ENCODE measurements at regions not wholly inside any gene's neighbourhood (a gene's known extent, or its start where the extent isn't known, plus 50 kb on each side); places are given as distances from the start of the nearest gene placed in this dataset.
"Not testable (repeated sequence)": the region's sequence is repeated elsewhere in the genome, so short reads cannot be mapped to it uniquely, and the experiment has no call there.

DNA sequence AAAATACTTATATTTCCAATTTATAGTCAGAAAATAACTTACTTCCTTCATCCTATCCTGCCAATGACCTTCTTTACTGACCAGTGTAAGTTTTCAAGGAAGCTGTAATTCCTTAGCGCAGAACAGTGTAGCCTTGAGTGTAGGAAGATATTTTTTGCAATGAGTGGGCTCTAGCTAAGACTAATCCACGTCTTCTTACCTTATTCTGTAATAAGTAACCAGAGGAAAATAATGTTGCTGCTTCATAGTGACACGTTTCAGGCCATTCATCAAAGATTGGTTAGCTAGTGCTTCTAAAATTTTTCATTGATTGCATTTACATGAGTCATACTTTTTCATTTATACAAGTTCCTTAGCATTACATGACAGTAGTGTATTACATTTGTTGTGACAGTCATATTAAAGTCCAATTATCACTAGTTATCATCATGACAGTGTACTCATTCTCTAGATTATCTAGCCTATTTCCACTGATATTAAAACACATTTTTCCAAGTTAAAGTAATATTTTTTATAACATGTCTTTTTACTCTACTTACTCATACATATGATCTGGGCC is 403.8 kb upstream of the EPHA3 start:
- DNase-seq: no peak

DNA sequence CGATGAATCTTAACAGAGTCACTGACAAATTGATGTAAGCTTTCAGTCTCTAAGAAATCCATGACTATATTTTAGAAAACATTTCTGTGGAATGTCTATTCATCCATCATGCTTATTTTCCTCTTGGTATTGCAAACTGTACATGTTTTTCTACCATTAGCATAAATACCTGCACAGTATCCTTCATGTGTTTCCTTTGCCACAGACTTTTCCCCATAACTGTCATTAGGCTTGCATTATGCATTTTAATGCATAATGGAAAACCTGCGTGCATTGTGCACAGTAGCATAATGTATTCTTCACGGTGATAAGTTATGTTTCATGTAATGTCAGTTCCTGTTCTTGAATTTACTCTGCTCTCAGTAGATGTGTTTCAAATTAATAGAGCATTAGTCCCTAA is 403.1 kb upstream of the EPHA3 start:
- DNase-seq: no peak

DNA sequence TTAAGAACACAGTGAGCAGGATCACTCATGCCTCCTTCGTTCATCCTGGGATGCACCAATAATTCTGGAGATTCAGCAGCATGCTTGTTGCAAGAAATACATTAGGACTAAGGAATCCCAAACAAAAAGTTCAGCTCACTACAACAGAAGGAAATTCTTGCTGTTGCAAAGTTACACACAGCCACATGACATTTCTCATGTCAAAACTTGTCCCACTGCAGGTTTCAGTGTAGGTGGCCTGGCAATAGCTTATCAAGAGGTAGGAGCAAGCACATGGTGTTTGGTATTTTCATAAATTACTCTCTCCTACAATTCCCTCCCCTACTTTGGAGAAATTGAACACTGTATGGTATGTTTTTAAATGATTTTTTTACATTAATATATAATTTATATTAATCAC is 399.6 kb upstream of the EPHA3 start:
- no peak for DNase-seq

DNA sequence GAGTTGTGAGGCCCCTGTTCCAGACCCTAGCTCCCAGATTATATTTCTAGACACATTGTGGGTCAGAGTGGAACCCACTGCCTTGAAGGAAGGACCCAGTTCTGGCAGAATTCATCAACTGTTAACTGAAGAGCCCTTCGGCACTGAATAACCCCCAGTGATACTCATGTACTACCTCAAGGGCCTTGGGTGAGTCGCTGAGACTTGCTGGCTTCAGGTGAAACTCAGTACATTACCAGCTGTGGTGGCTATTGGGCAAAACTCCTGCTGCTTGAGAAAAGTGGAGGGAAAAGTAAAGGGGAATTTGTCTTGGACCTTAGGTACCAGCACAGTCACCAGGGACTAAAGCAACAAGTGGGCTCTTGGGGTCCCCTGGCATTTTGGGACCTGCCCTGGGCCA is 394.9 kb upstream of the EPHA3 start:
- no peak for DNase-seq

DNA sequence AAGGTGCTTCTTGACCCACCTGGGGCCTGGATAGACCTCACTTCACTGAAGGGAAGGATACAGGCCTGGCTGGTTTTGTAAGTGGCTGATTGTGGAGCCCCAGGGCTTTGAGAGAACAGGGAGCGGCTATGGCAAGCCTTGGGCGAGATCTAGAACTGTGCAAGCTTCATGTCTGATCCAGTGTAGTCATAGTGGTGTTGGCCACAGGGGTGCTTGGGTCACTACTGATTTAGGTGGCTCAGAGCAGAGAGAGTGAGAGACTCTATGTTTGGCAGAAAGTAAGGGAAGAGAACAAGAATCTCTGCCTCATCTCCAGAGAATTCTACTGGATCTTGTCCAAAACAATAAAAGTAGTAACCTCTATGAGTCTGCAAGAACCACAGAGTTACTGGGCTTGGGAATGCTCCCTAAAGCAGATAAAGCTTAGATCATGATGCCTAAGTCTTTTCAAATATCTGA is 394.2 kb upstream of the EPHA3 start:
- DNase-seq: no peak

DNA sequence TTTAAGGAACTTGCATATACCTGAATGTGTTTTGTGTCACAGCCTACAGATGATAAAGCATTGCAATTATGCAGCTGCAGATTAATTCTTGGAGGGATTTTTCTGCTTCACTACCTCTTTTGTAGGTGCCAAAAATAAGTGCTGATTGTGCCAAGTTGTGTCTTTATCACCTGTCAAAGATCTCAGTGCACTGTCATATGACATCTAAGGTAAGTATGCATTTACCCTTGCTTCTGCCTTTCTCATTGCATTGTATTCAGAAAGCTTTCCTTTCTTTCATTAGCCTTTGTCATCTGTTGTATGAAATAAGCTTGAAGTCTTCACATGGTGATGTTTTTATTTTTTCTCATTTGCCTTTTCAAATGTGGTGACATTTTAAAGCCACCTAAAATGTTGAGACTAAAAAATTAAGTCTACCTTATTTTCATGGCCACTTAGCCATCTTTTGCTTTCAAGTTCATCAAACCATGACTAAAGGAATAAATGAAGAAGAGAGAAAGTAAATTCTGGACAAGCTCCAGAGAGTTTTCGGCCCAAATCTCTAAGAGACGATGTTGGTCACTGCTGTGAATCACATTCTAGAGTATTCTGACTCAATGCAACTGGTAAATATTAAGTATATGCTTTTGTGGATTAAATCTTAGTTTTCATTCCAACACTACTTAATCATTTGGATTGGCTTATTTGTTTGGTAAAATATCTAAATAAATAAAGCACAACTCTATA is 381.8 kb upstream of the EPHA3 start:
- DNase-seq: no peak

DNA sequence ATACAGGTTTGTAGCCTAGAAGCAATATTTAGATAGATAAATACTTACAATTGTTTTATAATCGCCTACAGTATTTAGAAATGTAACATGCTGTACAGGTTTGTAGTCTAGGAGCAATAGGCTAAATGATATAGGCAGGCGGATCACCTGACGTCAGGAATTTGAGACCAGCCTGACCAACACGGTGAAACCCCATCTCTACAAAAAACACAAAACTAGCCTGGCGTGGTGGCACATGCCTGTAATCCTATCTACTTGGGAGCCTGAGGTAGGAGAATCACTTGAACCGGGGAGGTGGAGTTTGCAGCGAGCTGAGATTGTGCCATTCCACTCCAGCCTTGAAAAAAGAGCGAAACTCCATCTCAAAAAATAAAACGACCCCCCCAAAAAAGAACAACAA is 375.2 kb upstream of the EPHA3 start:
- no peak for DNase-seq

DNA sequence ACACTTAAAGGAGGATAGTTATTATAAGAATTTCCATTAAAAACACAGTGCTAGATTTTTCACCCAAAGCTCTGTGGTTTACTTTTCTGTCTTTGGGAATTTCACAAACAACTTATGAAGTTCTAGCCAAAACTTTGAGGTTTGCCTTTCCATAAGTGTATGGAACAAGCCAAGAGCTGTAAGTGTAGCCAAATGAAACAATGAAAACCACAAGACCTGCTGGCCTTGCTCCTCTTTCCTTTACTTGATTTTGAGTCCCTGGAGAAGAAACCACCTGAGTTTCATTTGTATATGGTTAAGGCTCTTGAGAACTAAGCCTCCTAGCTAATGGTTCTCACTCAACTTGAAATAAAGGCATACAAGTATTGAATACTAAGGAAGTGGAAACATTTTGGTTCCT is 365.3 kb upstream of the EPHA3 start:
- no peak for DNase-seq

DNA sequence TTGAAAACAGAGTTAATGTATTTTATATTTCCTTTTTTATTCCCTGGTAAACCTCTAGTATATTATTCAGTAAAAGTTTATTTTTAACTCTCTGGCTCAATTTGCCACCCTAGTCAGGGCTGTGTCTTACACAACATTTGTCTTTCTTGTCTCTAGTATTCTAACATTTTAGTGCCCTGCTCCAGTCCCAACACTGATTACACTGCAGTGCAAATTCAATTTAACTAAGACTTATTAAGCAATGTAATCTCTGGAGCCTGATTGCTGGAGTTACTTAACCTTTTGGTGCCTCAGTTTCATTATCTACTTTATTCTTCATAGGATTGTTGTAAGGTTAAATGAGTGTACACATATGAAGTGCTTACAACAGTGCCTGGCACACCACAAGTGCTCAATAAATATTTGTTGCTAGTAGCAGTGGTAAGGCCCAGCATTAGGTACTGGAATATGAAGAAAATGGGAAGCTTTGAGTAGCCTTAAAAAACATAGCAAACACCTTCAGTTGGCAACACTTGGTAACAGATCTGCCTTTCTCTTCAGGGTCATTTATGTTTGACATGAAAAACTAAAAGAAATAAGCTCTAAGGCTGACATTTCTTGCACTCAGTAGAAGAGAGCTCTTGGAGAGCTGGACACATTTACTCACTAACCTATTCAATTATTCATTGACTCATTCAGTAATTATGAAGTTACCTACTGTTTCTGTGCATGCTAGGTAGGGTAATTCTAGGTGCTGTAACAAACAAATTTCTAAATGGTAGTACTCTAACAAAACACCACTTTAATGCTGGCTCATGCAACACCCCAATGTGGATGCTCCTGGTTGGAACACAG is 364.5 kb upstream of the EPHA3 start:
- DNase-seq: no peak

DNA sequence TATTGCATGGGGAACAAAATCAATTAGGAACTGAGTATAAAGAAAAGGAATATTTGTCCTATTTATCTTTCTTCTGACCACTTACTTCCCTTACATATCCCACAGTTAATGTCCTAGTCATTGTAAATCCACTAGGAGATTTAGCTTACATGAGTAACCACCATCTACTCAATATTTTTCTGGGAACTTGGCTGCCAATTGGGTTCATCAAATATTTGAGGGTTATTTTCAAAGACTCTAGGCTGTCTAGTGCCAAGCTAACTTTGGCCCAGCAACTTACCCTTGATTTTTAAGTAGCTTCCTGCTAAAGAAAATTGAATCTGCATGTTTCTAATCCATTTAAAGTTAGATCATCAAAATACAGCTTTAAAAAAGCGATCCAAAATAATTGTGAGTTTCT is 362.5 kb upstream of the EPHA3 start:
- DNase-seq: no peak

DNA sequence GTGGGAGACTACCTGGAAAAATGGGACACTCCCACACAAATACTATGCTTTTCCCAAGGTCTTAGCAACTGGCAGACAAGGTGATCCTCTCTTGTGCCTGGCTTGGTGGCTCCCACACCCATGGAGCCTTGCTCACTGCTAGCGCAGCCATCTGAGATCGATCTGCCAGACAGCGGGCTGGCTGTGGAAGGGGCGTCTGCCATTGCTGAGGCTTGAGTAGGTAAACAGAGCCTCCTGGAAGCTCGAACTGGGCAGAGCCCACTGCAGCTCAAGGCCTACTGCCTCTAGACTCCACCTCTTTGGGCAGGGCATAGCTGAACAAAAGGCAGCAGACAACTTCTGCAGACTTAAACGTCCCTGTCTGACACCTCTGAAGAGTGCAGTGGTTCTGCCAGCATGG is 360.3 kb upstream of the EPHA3 start:
- not testable (repeated sequence) for DNase-seq

DNA sequence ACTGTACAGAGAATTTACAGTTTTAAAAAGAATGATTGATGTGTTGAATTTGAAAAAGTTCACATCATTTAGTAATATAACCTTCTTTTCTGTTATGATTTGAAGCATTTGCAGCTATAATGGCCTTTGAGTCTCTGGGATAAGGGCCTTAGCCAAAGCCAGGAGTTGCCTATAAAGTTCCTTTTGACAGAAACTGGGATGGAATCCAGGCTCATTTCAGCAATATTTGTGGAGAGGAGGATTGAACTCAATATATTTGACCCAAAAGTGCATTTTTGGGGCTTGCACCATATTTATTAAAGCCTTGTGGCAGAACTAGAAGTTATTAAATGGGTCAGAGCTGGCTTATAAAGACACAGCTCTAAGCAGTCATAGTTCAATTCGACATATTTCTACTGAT is 348.7 kb upstream of the EPHA3 start:
- DNase-seq: no peak

DNA sequence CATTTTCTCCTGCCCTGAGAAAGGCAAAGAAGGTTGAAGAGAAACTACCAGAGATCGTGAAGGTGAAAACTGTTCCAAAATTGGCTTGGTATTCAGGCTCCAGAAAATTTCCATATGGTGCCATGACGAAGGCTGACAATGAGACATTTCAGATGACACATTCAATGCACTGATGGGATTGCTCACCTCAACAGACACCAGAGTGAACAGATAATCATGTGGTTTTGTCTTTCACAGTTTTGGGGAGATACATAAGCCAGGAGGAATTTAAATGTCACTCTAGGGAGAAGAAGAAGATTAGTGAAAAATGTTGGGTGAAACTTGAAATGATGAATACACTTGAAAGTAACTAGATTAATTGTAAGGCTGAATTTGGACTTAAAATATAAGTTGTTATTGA is 339.7 kb upstream of the EPHA3 start:
- DNase-seq: no peak

DNA sequence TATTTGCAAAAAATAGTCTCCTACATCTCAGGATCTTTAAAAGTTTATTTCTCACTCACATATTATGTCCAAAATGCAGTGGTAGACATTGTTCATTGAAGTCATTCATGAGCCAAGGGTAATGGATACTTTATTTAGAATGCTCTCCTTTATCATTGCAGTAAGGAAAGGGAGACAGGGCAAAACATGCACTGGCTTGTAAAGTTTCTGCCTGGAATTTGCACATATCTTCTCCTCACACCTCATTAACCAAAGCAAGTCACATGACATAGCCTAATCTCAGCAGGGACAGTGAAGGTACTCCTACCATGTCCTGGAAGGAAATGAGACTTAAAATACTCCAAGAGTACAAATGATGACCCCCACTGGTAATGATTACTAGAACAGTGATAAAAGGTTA is 333.7 kb upstream of the EPHA3 start:
- no peak for DNase-seq

DNA sequence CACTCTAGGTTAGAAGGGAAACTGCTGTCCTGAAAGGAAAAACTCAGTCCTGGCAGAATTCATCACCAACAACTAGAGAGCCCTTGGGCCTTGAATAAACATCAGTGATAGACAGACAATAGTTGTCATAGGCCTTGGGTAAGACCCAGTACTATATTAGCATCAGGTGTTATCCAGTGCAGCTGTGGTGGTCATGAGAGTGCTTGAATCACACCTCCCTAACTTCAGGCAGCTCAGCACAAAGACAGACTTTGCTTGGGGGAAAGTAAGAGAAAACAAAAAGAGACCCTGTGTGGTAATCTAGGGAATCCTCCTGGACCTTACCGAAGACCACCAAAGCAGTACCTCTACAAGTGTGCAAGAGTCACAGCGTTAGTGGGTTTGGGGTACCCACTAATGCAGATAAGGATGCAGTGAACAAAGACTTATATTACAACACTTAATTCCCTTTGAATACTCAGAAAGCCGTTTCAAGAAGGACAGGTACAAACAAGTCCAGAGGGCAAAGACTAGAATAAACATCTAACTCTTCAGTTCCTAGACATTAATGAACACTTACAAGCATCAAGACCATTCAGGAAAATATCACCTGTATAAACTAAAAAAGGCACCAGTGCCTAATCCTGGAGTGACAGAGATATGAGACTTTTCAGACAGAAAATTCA is 332.3 kb upstream of the EPHA3 start:
- no peak for DNase-seq

DNA sequence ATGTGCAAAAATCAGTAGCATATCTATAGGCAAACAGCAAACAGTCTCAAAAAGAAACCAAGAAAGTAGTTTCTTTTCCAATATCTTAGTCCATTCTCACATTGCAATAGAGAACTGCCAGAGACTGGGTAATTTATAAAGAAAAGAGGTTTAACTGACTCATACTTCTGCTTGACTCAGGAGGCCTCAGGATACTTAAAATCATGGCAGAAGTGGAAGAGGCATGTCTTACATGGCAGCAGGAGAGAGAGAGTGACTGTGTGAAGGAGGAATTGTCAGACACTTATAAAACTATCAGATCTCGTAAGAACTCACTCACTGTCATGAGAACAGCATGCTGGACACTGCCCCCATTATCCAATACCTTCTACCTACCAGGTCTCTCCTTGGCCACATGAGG is 327.9 kb upstream of the EPHA3 start:
- no peak for DNase-seq

DNA sequence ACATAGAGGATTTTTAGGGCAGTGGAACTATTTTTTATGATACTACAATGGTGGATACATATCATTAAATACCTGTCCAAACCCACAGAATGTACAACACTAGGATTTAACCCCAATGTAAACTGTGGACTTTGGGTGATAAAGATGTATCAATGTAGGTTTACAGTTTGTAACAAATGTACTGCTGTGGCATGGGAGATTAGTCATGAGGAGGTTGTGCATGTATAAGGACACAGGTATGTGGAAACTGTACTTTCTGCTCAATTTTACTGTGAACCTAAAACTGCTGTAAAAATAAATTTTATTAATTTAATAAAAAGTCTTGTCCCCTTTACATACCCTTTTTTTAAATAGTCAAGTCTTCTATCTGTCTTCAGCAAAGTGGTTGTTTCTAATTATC is 322.5 kb upstream of the EPHA3 start:
- no peak for DNase-seq

DNA sequence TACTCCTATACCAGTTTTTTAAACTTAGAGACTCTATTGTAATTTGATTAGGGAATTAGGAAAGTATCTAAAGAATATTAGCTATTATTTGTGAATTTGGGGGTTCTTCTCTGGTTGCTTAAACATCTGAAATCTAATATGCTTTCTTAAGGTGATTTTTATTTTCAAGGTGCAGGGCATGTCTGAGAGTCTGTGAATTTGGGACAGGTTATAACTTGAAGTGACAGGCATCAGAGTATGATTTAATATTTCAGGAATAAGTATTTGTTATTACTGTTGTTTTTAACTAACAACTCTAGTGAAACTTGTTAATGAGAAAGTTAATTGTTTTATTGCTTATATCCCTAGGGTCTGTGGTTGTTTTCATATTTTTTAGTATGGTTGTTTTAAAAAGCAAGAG is 321.6 kb upstream of the EPHA3 start:
- no peak for DNase-seq

DNA sequence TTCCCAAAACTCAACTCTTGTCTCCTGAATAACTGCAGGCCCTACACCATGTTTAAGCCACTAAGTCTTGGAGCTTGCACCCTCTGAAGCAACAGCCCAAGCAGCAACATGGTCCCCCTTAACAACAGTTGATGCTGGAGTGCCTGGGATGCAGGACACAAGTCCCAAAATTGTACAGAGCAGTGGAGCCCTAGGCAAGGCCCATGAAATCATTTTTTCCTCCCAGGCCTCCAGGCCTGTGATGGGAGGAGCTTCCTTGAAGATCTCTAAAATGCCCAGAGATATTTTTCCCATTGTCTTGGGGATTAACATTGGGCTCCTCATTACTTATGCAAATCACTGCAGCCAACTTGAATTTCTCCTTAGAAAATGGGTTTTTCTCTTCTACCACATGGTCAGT is 311.9 kb upstream of the EPHA3 start:
- DNase-seq: no peak

DNA sequence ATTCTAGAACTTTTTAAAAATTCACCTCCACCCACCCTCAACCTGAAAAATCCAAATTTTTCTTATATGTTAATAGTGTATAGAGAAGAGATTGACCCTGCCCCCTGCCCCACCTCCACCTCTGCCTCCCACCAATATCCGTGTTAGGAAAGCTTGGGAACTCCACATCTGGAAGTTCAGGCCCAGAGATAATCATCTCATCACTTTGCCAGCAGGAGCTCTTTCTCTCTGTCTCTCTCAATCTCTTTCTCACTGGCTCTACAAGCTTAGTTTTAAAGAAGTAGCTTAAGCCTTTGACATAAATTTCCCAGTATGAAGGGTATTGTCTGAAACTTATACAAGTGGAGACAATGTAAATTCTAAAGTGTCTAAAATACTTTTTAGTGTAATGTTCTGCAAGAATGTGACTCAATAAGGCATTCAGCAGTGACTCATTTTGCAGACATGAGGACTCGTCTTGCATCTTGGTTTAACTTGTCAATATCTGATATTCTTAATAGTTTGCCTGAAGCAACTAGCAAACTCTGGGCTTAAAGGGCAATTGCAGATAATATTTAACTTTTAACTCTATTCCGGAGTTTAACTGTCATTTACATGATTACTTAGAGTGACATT is 299.8 kb upstream of the EPHA3 start:
- no peak for DNase-seq

DNA sequence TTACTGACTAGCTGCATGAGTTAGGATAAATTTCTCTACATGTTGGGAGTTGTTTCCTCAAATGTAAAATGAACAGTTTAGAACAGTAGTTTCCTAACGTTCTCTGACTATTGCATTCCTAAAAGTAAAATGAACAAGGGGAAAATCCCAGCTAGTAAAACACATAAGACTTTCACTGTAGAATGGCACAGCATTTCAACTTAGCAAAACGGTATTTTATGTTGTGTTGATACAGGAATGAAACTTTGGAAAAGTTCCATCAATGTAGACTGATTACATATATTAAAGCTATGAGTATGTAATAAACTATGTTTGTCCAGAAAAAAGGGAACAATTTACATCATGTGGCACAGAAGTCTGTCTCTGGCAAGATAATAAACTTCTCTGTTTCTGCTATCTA is 297.4 kb upstream of the EPHA3 start:
- no peak for DNase-seq

DNA sequence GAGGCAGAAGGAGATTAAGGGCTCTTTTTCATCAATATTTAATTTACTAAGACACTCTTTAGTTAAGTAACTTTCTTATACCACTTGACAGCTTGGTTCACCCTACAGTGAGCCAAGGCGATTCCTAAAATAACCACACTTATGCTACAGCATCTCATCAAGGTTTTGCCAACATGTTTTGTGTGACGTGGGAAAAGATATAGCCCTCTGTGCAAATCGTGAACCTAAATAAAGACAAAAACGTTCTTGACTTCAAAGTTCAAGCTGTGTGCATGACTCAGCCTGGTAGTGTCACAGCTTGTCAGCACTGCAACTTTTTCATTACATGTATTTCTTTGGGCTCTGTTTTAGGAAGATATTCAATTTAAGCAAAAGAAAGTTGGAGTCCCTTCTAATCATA is 297.0 kb upstream of the EPHA3 start:
- no peak for DNase-seq

DNA sequence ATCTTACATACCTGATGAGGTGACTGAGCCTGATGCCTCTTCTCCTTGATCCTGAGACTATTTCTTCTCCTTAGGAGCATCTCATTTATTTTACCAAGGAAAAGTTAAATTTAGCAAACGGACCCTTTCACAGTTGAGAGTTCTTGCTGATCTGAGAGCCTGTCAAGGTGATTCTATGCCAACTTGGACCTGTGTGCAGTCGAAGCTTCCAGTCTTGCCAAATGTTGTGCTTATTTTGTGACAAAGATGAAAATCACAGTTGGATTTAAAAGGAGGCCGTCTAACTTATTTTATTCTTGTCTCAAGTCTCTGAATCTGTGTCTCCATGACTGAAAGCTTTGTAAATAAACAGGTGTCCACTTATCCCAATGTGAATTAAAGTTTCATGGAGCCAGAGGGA is 296.3 kb upstream of the EPHA3 start:
- no peak for DNase-seq
